Left ventricle myocardium inferior (tissue), 1 donor: ENCODE measurements at regions not wholly inside any gene's neighbourhood (a gene's known extent, or its start where the extent isn't known, plus 50 kb on each side); places are given as distances from the start of the nearest gene placed in this dataset.

Source experiments
- DNase-seq: peaks from one replicate; pipeline ENCODE4 v3.0.0-alpha.2; 2020
- H3K27ac ChIP-seq: fragments of 200-600 bp; replicated peaks from 2 replicates; pipeline ENCODE4 v1.8.0; 2021
- H3K27me3 ChIP-seq: fragments of 200-600 bp; 2 replicates; pipeline ENCODE4 v1.8.0; 2021; ENCODE audit warnings: low read depth
- H3K36me3 ChIP-seq: fragments of 200-600 bp; 2 replicates; pipeline ENCODE4 v1.8.0; 2021
- H3K4me1 ChIP-seq: fragments of 200-600 bp; 2 replicates; pipeline ENCODE4 v1.8.0; 2021
- H3K4me3 ChIP-seq: fragments of 200-600 bp; 2 replicates; pipeline ENCODE4 v1.8.0; 2021; ENCODE audit warnings: mild to moderate bottlenecking, moderate library complexity
- H3K9me3 ChIP-seq: fragments of 200-600 bp; replicated peaks from 2 replicates; pipeline ENCODE4 v1.8.0; 2021
- intact Hi-C: fragments of 100-400 bp; cut with micrococcal nuclease; formaldehyde crosslinking; loops from one replicate; pipeline ENCODE4 v1.11.0; 2022
- TF ChIP-seq, protein P1 (sequence below): fragments of 200-600 bp; IDR thresholded peaks from 2 replicates; pipeline ENCODE4 v1.8.0; 2021; ENCODE audit warnings: antibody characterized with exemption, mild to moderate bottlenecking, borderline replicate concordance
- donor health status: DM: no; HTN: yes; CAD: no; lungs with severe emphysema.

DNA sequence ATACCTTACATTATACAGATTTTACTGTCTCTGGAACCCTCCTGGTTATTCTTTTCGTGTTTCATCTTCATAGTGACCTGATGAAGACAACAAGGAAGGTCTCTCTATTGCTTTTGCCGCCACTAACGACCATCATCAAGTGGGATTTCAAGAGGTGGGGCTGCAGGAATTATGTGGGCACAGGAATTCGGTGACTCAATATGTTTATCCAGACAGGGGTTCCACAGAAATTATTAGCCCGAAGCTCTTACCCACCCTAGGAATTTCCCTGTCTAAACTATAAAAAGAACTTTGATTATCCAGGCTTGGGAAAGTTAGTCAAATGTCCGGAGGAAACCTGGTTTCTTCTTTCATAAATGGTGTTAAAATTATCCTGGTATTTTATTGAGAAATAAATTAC, 566.8 kb upstream of the TENM4 start:
- intact Hi-C loops = no loop called here
- DNase-seq = no peak
- peaks cover 9% of the 10 kb centered on the region for H3K9me3 ChIP-seq
- TF ChIP-seq, protein P1, sequence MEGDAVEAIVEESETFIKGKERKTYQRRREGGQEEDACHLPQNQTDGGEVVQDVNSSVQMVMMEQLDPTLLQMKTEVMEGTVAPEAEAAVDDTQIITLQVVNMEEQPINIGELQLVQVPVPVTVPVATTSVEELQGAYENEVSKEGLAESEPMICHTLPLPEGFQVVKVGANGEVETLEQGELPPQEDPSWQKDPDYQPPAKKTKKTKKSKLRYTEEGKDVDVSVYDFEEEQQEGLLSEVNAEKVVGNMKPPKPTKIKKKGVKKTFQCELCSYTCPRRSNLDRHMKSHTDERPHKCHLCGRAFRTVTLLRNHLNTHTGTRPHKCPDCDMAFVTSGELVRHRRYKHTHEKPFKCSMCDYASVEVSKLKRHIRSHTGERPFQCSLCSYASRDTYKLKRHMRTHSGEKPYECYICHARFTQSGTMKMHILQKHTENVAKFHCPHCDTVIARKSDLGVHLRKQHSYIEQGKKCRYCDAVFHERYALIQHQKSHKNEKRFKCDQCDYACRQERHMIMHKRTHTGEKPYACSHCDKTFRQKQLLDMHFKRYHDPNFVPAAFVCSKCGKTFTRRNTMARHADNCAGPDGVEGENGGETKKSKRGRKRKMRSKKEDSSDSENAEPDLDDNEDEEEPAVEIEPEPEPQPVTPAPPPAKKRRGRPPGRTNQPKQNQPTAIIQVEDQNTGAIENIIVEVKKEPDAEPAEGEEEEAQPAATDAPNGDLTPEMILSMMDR = no peak
- H3K4me3 ChIP-seq = no peak overlapping the region
- no peaks in the 10 kb centered on the region for H3K4me1 ChIP-seq
- H3K27ac ChIP-seq = no peak overlapping the region
- no peaks in the 10 kb centered on the region for H3K36me3 ChIP-seq
- H3K27me3 ChIP-seq = no peaks in the 10 kb centered on the region

DNA sequence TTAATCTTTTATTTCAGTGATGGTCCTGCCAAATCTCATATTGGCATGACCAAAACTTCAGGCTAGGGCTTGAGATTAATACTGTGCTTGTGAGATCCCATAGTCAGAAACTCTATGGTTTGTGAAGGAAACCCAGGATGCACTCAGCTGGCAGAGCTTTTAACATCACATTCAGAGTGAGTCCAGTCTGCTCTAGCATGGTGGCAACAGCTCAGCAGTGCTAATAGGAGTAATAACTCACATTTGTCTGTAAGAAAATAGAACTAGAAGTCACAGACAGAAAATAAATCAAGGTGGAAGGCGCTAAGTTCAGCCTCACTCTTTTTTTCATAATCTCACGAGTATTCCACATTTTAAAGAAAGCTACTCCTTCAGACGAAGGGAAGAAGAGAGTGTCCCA, 549.3 kb upstream of the TENM4 start:
- Histone ChIP-seq H3K27me3 (peaks cover 8% of the 10 kb centered on the region), H3K36me3 (no peaks in the 10 kb centered on the region), H3K9me3 (no peaks in the 10 kb centered on the region), H3K4me3 (no peak overlapping the region), H3K27ac (no peak overlapping the region), H3K4me1 (no peaks in the 10 kb centered on the region)
- TF ChIP-seq, protein P1 = no peak
- intact Hi-C loops = no loop called here
- DNase-seq = no peak

DNA sequence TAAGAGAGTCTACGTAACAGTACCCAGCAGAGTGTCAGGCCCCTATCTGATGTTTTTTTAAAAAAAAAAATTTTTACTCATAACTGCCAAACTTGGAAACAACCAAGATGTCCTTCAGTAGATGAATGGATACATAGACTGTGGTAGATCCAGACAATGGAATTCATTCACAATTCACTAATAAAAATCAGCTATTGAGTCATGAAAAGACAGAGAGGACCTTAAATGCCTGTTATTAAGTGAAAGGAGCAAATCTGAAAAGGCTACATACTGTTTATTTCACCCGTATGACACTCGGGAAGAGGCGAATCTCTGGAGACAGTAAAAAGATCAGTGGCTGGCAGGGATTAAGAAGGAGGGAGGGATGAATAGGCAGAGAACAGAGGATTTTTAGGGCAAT, 541.4 kb upstream of the TENM4 start:
- TF ChIP-seq, protein P1 = no peak
- Histone ChIP-seq H3K36me3 (no peaks in the 10 kb centered on the region), H3K27ac (no peak overlapping the region), H3K9me3 (no peaks in the 10 kb centered on the region), H3K27me3 (no peaks in the 10 kb centered on the region), H3K4me1 (no peaks in the 10 kb centered on the region), H3K4me3 (no peak overlapping the region)
- DNase-seq = no peak
- intact Hi-C loops = no loop called here

DNA sequence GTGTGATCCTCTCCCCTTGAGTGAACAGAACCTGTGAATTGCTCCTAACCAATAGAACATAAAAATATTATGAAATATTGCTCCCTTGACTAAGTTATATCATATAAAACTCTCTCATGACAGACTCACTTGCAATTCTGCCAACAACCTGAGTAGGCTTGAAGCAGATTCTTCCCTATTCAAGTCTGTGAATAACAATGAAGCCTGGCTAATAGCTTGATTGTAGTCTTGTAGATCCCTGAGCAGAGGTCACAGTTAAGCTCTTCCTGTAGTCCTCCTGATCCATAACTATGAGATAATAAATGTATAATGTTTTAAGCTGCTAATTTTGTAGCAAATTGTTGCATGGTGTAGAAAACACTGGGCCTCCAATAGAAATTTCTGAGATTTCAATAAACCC, 540.1 kb upstream of the TENM4 start:
- H3K27me3 ChIP-seq = no peaks in the 10 kb centered on the region
- H3K4me1 ChIP-seq = no peaks in the 10 kb centered on the region
- no peaks in the 10 kb centered on the region for H3K9me3 ChIP-seq
- H3K27ac ChIP-seq = no peak overlapping the region
- TF ChIP-seq, protein P1 = no peak
- intact Hi-C loops = no loop called here
- no peaks in the 10 kb centered on the region for H3K36me3 ChIP-seq
- DNase-seq = no peak
- H3K4me3 ChIP-seq = no peak overlapping the region

DNA sequence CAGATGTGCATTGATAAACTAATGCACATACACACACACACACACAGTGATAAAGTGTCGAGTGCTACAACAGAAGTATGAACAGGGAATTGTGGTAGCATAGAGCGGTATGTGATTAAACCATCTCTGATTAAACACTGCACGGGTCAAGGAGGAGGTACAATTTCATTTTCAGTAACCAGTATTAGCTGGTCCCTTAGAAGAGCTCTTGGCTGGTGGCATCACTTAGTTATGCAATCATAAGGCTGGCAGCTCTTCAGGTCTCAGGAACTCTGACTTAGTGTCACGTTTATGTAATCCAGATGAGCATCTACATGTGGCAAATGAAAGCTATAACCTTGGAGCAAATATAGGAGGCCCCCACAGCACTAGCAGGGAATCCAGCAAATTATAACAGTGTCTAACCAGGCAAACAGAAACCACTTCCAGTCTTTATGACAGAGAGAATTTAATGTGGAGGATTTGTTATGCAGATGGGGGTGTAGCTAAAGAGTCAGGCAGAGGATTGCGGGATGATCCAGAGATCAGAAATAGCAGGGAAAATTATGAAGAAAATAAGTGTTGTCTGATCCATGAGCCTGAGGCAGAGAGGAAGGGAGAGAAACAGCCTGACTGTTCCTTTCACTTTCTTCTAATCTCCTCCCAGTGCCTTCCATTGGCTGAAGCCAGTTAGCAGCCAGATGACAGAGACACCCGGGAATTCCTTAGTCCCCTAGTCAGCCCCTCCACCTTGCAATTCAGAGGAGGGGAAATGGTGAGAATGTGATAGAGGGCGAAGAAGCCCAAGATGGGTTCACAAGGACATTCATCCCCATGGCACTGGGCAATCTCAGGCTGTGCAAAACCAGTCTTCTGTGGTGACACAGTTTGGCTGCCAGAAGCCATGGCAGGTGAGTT, 533.1 kb upstream of the TENM4 start:
- H3K27ac ChIP-seq = peak overlapping the region; percentile 35
- H3K36me3 ChIP-seq = no peaks in the 10 kb centered on the region
- no peaks in the 10 kb centered on the region for H3K27me3 ChIP-seq
- no peaks in the 10 kb centered on the region for H3K9me3 ChIP-seq
- intact Hi-C loops = no loop called here
- DNase-seq = no peak
- peak overlapping the region; percentile 17 for H3K4me3 ChIP-seq
- H3K4me1 ChIP-seq = peaks cover 8% of the 10 kb centered on the region
- TF ChIP-seq, protein P1 = no peak
